HCT116 (cell line): ENCODE measurements at regions not wholly inside any gene's neighbourhood (a gene's known extent, or its start where the extent isn't known, plus 50 kb on each side); places are given as distances from the start of the nearest gene placed in this dataset.

Experiments used
- ATAC-seq: fragments of 200-7000 bp; cut with Tn5 transposase; 2 replicates; pipeline ENCODE4 v1.9.1; 2020; ENCODE audit warnings: mild to moderate bottlenecking, moderate library complexity
- BruUV-seq: library from RNA; stranded (reverse); fragments of 400-500 nt; replicated peaks from 2 replicates; lab custom pipeline; 2021; lab: Mats Ljungman, UMichigan
- CTCF ChIA-PET: fragments of 300-600 bp; sonication (Branson Sonifier 250); formaldehyde crosslinking; loops from one replicate; lab custom pipeline; 2021; ENCODE audit warnings: antibody characterized with exemption; lab: Charles Lee
- POLR2A ChIA-PET: fragments of 300-600, 350-600 bp; sonication (Branson Sonifier 250); formaldehyde crosslinking; loops from one replicate; lab custom pipeline; 2021; ENCODE audit warnings: antibody characterized with exemption; lab: Charles Lee
- RAD21 ChIA-PET, 2 experiments: fragments of 300-600 bp; sonication (Branson Sonifier 250); formaldehyde crosslinking; loops; one replicate each; lab custom pipeline; 2023; ENCODE audit warnings: low total read pairs in 2 of 2; ENCODE audit not compliant: uncharacterized antibody in 2 of 2, unreplicated experiment in 2 of 2, low non-redundant PET in 1 of 2; lab: Charles Lee
- DNase-seq: peaks from one replicate; pipeline ENCODE4 v3.0.0-alpha.2; 2010; ENCODE audit warnings: low read depth, low spot score
- H2AFZ ChIP-seq: fragments of 200-600 bp; shearing (Covaris generic), sonication (generic); 2 replicates; pipeline ENCODE4 v1.6.1; 2017; ENCODE audit warnings: low read depth, mixed run types, mixed read lengths, antibody characterized with exemption, low read length; ENCODE audit not compliant: poor library complexity, severe bottlenecking
- H3K27ac ChIP-seq: 2 replicates; pipeline ENCODE4 v1.5.1; 2012; ENCODE audit warnings: low read depth, low read length
- H3K27me3 ChIP-seq: fragments of 200-600 bp; sonication (generic); 2 replicates; pipeline ENCODE4 v1.6.1; 2016; ENCODE audit warnings: mixed run types, low read length, mixed read lengths; ENCODE audit not compliant: insufficient read depth
- H3K36me3 ChIP-seq, 2 experiments: fragments of 200-500 bp in 1 of 2; fragments of 200-600 bp in 1 of 2; sonication (Bioruptor generic) in 1 of 2; sonication (generic) in 1 of 2; 2 replicates each; pipeline versions ENCODE4 v1.5.1 to v1.6.1; 2014 to 2016; ENCODE audit warnings: low read length in 2 of 2, inconsistent platforms in 1 of 2, mixed read lengths in 1 of 2, mixed run types in 1 of 2; ENCODE audit not compliant: insufficient read depth in 2 of 2, control insufficient read depth in 1 of 2
- H3K4me1 ChIP-seq, 2 experiments: fragments of 200-600 bp in 1 of 2; sonication (generic) in 1 of 2; 2 replicates each; pipeline versions ENCODE4 v1.5.1 to v1.6.1; 2012 to 2017; ENCODE audit warnings: low read length in 2 of 2, inconsistent platforms in 1 of 2, mild to moderate bottlenecking in 1 of 2, mixed read lengths in 1 of 2, mixed run types in 1 of 2, moderate library complexity in 1 of 2; ENCODE audit not compliant: insufficient read depth in 2 of 2, control insufficient read depth in 1 of 2
- H3K4me2 ChIP-seq: fragments of 200-600 bp; sonication (generic); 2 replicates; pipeline ENCODE4 v1.6.1; 2017; ENCODE audit warnings: mixed run types, low read length, mixed read lengths
- H3K4me3 ChIP-seq, 2 experiments: fragments of 200-600 bp in 1 of 2; sonication (generic) in 1 of 2; replicated peaks in 1 of 2; 2 replicates each; pipeline ENCODE4 v1.5.1; 2011 to 2016; ENCODE audit warnings: low read length in 2 of 2, control low read depth in 1 of 2, low read depth in 1 of 2, mild to moderate bottlenecking in 1 of 2, mixed read lengths in 1 of 2, mixed run types in 1 of 2
- H3K79me2 ChIP-seq: fragments of 200-600 bp; sonication (generic); 2 replicates; pipeline ENCODE4 v1.6.1; 2017; ENCODE audit warnings: mild to moderate bottlenecking, mixed run types, low read length, moderate library complexity, mixed read lengths; ENCODE audit not compliant: insufficient read depth
- H3K9ac ChIP-seq: fragments of 200-600 bp; sonication (generic); 2 replicates; pipeline ENCODE4 v1.6.1; 2016; ENCODE audit warnings: low read length, mixed read lengths
- H3K9me2 ChIP-seq: fragments of 200-600 bp; sonication (generic), shearing (Covaris generic); 2 replicates; pipeline ENCODE4 v1.6.1; 2017; ENCODE audit warnings: mixed run types, mild to moderate bottlenecking, moderate library complexity; ENCODE audit not compliant: insufficient read depth
- H3K9me3 ChIP-seq, 2 experiments: fragments of 200-500 bp in 1 of 2; fragments of 200-600 bp in 1 of 2; sonication (Bioruptor generic) in 1 of 2; sonication (generic) in 1 of 2; 2 replicates each; pipeline ENCODE4 v1.6.1; 2014 to 2017; ENCODE audit warnings: low read length in 2 of 2, mixed read lengths in 2 of 2, inconsistent platforms in 1 of 2, low read depth in 1 of 2, mild to moderate bottlenecking in 1 of 2, mixed run types in 1 of 2, moderate library complexity in 1 of 2; ENCODE audit not compliant: control insufficient read depth in 1 of 2, insufficient read depth in 1 of 2
- H4K20me1 ChIP-seq: fragments of 200-600 bp; sonication (generic), shearing (Covaris generic); 2 replicates; pipeline ENCODE4 v1.6.1; 2017; ENCODE audit warnings: mixed run types, mild to moderate bottlenecking, moderate library complexity; ENCODE audit not compliant: insufficient read depth
- ATF3 ChIP-seq: IDR thresholded peaks from 2 replicates; pipeline ENCODE4 v1.6.1; 2012
- CBX3 ChIP-seq: IDR thresholded peaks from 2 replicates; pipeline ENCODE4 v1.6.1; 2012; ENCODE audit warnings: low read depth
- CEBPB ChIP-seq: IDR thresholded peaks from 2 replicates; pipeline ENCODE4 v1.6.1; 2012; ENCODE audit warnings: low read depth
- EGR1 ChIP-seq: IDR thresholded peaks from 2 replicates; pipeline ENCODE4 v1.6.1; 2012; ENCODE audit warnings: low read depth
- ELF1 ChIP-seq: IDR thresholded peaks from 2 replicates; pipeline ENCODE4 v1.6.1; 2012; ENCODE audit warnings: low read depth, borderline replicate concordance
- EZH2 ChIP-seq: fragments of 200-600 bp; sonication (generic); IDR thresholded peaks from 2 replicates; pipeline ENCODE4 v1.6.1; 2017; ENCODE audit warnings: antibody characterized with exemption, mixed run types
- EZH2phosphoT487 ChIP-seq: fragments of 200-600 bp; IDR thresholded peaks from 2 replicates; pipeline ENCODE4 v1.6.1; 2018; ENCODE audit warnings: antibody characterized with exemption, borderline replicate concordance
- FOSL1 ChIP-seq: IDR thresholded peaks from 2 replicates; pipeline ENCODE4 v1.6.1; 2012; ENCODE audit warnings: low read depth
- JUND ChIP-seq: IDR thresholded peaks from 2 replicates; pipeline ENCODE4 v1.6.1; 2012
- POLR2A ChIP-seq: IDR thresholded peaks from 2 replicates; pipeline ENCODE4 v1.7.0; 2011; ENCODE audit warnings: borderline replicate concordance; ENCODE audit not compliant: insufficient read depth, insufficient read length; ENCODE audit errors: extremely low read depth
- RAD21 ChIP-seq: IDR thresholded peaks from 2 replicates; pipeline ENCODE4 v1.6.1; 2012; ENCODE audit warnings: low read depth, mild to moderate bottlenecking
- REST ChIP-seq: IDR thresholded peaks from 2 replicates; pipeline ENCODE4 v1.6.1; 2012; ENCODE audit warnings: low read depth
- SIN3A ChIP-seq: IDR thresholded peaks from 2 replicates; pipeline ENCODE4 v1.6.1; 2012; ENCODE audit warnings: low read depth
- SP1 ChIP-seq: IDR thresholded peaks from 2 replicates; pipeline ENCODE4 v1.6.1; 2012; ENCODE audit warnings: low read depth
- TCF7L2 ChIP-seq: IDR thresholded peaks from 2 replicates; pipeline ENCODE4 v1.7.0; 2011; ENCODE audit warnings: borderline replicate concordance, inconsistent platforms; ENCODE audit not compliant: insufficient read depth, insufficient read length; ENCODE audit errors: extremely low read depth
- ZFX ChIP-seq: fragments of 450-650 bp; IDR thresholded peaks from 2 replicates; pipeline ENCODE4 v1.6.1; 2017
- intact Hi-C: fragments of 100-400 bp; cut with micrococcal nuclease; formaldehyde crosslinking; loops from 2 replicates; pipeline ENCODE4 v1.10.0; 2022
- TF ChIP-seq, protein P1 (sequence below): IDR thresholded peaks from 2 replicates; pipeline ENCODE4 v1.6.1; 2012
- TF ChIP-seq, protein P2 (sequence below), 3 experiments: fragments of 200-600 bp in 1 of 3; sonication (generic) in 1 of 3; IDR thresholded peaks in 2 of 3; conservative IDR thresholded peaks in 1 of 3; 2 replicates each; pipeline ENCODE4 v1.5.1; 2012 to 2017; ENCODE audit warnings: low read depth in 2 of 3, low read length in 2 of 3, antibody characterized with exemption in 1 of 3, borderline replicate concordance in 1 of 3, control low read depth in 1 of 3, mild to moderate bottlenecking in 1 of 3, mixed read lengths in 1 of 3, mixed run types in 1 of 3, moderate library complexity in 1 of 3; ENCODE audit not compliant: insufficient read depth in 1 of 3
- TF ChIP-seq, protein P3 (sequence below): IDR thresholded peaks from 2 replicates; pipeline ENCODE4 v1.6.1; 2011; ENCODE audit warnings: mild to moderate bottlenecking, low read length, moderate library complexity; ENCODE audit not compliant: insufficient replicate concordance; ENCODE audit errors: extremely low read depth

GRCh38 chr16:59654455-59654854 lies 920.3 kb upstream of the GOT2 start (continued):
- TF ChIP-seq ZFX (no peak), ATF3 (no peak)
- TF ChIP-seq, protein P1, sequence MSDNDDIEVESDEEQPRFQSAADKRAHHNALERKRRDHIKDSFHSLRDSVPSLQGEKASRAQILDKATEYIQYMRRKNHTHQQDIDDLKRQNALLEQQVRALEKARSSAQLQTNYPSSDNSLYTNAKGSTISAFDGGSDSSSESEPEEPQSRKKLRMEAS: no peak
- TF ChIP-seq, protein P2, sequence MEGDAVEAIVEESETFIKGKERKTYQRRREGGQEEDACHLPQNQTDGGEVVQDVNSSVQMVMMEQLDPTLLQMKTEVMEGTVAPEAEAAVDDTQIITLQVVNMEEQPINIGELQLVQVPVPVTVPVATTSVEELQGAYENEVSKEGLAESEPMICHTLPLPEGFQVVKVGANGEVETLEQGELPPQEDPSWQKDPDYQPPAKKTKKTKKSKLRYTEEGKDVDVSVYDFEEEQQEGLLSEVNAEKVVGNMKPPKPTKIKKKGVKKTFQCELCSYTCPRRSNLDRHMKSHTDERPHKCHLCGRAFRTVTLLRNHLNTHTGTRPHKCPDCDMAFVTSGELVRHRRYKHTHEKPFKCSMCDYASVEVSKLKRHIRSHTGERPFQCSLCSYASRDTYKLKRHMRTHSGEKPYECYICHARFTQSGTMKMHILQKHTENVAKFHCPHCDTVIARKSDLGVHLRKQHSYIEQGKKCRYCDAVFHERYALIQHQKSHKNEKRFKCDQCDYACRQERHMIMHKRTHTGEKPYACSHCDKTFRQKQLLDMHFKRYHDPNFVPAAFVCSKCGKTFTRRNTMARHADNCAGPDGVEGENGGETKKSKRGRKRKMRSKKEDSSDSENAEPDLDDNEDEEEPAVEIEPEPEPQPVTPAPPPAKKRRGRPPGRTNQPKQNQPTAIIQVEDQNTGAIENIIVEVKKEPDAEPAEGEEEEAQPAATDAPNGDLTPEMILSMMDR (IDR thresholded peaks at IDR 0.05 in 2 of 3, conservative IDR thresholded peaks at IDR 0.05 in 1 of 3; ENCODE audit: borderline replicate concordance in 1 of 3, insufficient read depth in 1 of 3, low read depth in 2 of 3, low read length in 2 of 3): no peak

GRCh38 chr16:59651662-59652061 lies 917.5 kb upstream of the GOT2 start:
- Histone ChIP-seq H3K9me3 (peaks cover 9 to 29% of the 10 kb centered on the region in 2 experiments; a peak in 2 of 4 replicates), H3K36me3 (no peaks in the 10 kb centered on the region), H3K27ac (no peak overlapping the region), H3K4me1 (no peaks in the 10 kb centered on the region), H2AFZ (no peak overlapping the region), H3K79me2 (no peaks in the 10 kb centered on the region), H3K4me3 (no peak overlapping the region), H3K4me2 (no peak overlapping the region), H3K9me2 (no peaks in the 10 kb centered on the region), H4K20me1 (no peaks in the 10 kb centered on the region), H3K9ac (no peak overlapping the region), H3K27me3 (no peaks in the 10 kb centered on the region)
- no TSS peak for BruUV-seq
- DNase-seq: no peak
- intact Hi-C loops: no loop called here
- ChIA-PET POLR2A (no interaction called here), CTCF (no interaction called here), RAD21 (no interaction called here)
- ATAC-seq: no peak
- no peak for TF ChIP-seq CBX3
- TF ChIP-seq SIN3A: no peak
- TF ChIP-seq JUND: no peak
- TF ChIP-seq REST: no peak
- no peak for TF ChIP-seq TCF7L2
- TF ChIP-seq ELF1: no peak
- TF ChIP-seq SP1: no peak
- TF ChIP-seq EGR1: no peak
- TF ChIP-seq, protein P3, sequence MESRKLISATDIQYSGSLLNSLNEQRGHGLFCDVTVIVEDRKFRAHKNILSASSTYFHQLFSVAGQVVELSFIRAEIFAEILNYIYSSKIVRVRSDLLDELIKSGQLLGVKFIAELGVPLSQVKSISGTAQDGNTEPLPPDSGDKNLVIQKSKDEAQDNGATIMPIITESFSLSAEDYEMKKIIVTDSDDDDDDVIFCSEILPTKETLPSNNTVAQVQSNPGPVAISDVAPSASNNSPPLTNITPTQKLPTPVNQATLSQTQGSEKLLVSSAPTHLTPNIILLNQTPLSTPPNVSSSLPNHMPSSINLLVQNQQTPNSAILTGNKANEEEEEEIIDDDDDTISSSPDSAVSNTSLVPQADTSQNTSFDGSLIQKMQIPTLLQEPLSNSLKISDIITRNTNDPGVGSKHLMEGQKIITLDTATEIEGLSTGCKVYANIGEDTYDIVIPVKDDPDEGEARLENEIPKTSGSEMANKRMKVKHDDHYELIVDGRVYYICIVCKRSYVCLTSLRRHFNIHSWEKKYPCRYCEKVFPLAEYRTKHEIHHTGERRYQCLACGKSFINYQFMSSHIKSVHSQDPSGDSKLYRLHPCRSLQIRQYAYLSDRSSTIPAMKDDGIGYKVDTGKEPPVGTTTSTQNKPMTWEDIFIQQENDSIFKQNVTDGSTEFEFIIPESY: no peak
- TF ChIP-seq FOSL1: no peak
- no peak for TF ChIP-seq EZH2
- TF ChIP-seq POLR2A: no peak
- TF ChIP-seq CEBPB: no peak
- no peak for TF ChIP-seq ATF3
- TF ChIP-seq RAD21: no peak
- TF ChIP-seq ZFX: no peak
- no peak for TF ChIP-seq EZH2phosphoT487
- TF ChIP-seq, all 23 proteins: peak for 0
